CD4-positive, alpha-beta T cell treated with Interleukin-15 for 1 hour (primary cell): ENCODE measurements at regions not wholly inside any gene's neighbourhood (a gene's known extent, or its start where the extent isn't known, plus 50 kb on each side); places are given as distances from the start of the nearest gene placed in this dataset.

ENCODE experiments used
- DNase-seq: peaks from one replicate; pipeline ENCODE4 v3.0.0-alpha.2; 2020

GRCh38 chr19:29401712-29402421 is 123.9 kb upstream of the VSTM2B start:
- DNase-seq = no peak

- DNase-seq = no peak
Measured at GRCh38 chr19:29402563-29402962, 123.2 kb upstream of the VSTM2B start.

GRCh38 chr19:29404015-29404414 is 121.8 kb upstream of the VSTM2B start:
- DNase-seq = no peak

- DNase-seq = no peak
Measured at GRCh38 chr19:29404951-29405727, 120.7 kb upstream of the VSTM2B start.

GRCh38 chr19:29405728-29405995 is 120.1 kb upstream of the VSTM2B start:
- no peak for DNase-seq

GRCh38 chr19:29409076-29409862 is 116.5 kb upstream of the VSTM2B start:
- no peak for DNase-seq

- DNase-seq = no peak
Measured at GRCh38 chr19:29410601-29411000, 115.2 kb upstream of the VSTM2B start.

- DNase-seq = no peak
Measured at GRCh38 chr19:29411113-29411581, 114.6 kb upstream of the VSTM2B start.

- no peak for DNase-seq
Measured at GRCh38 chr19:29413435-29413834, 112.4 kb upstream of the VSTM2B start.

- DNase-seq = no peak
Measured at GRCh38 chr19:29415507-29415906, 110.3 kb upstream of the VSTM2B start.

- no peak for DNase-seq
Measured at GRCh38 chr19:29417048-29417447, 108.7 kb upstream of the VSTM2B start.

- DNase-seq = no peak
Measured at GRCh38 chr19:29418201-29418600, 107.6 kb upstream of the VSTM2B start.

GRCh38 chr19:29420065-29420464 is 105.7 kb upstream of the VSTM2B start:
- DNase-seq = no peak

- no peak for DNase-seq
Measured at GRCh38 chr19:29420482-29421195, 105.2 kb upstream of the VSTM2B start.

- DNase-seq = no peak
Measured at GRCh38 chr19:29421196-29421545, 104.6 kb upstream of the VSTM2B start.

GRCh38 chr19:29422047-29422446 is 103.7 kb upstream of the VSTM2B start:
- no peak for DNase-seq

GRCh38 chr19:29422486-29423085 is 103.2 kb upstream of the VSTM2B start:
- DNase-seq = no peak

- no peak for DNase-seq
Measured at GRCh38 chr19:29428071-29428470, 97.7 kb upstream of the VSTM2B start.

- no peak for DNase-seq
Measured at GRCh38 chr19:29429021-29429420, 96.8 kb upstream of the VSTM2B start.

GRCh38 chr19:29429581-29429980 is 96.2 kb upstream of the VSTM2B start:
- no peak for DNase-seq

GRCh38 chr19:29431332-29431731 is 94.5 kb upstream of the VSTM2B start:
- no peak for DNase-seq

- DNase-seq = no peak
Measured at GRCh38 chr19:29432677-29433076, 93.1 kb upstream of the VSTM2B start.

GRCh38 chr19:29436591-29437103 is 89.1 kb upstream of the VSTM2B start:
- no peak for DNase-seq
